ENCODE measurements at regions not wholly inside any gene's neighbourhood (a gene's known extent, or its start where the extent isn't known, plus 50 kb on each side); places are given as distances from the start of the nearest gene placed in this dataset.

GRCh38 chr16:27625050-27625697 is 75.2 kb downstream of the KATNIP start:
- no peak for TF ChIP-seq CTCF (IDR thresholded peaks at IDR 0.05)
- TF ChIP-seq MXI1 (IDR thresholded peaks at IDR 0.05; ENCODE audit: low read depth, low read length), result no peak
- TF ChIP-seq RFX5 (IDR thresholded peaks at IDR 0.05; ENCODE audit: low read length), result no peak
- TF ChIP-seq TAF1 (IDR thresholded peaks at IDR 0.05; ENCODE audit: borderline replicate concordance, low read depth, low read length), result no peak
- no peak for TF ChIP-seq TCF12 (IDR thresholded peaks at IDR 0.05)
- no peak for TF ChIP-seq JUND (IDR thresholded peaks at IDR 0.05)
- TF ChIP-seq EZH2phosphoT487 (IDR thresholded peaks at IDR 0.05; ENCODE audit: borderline replicate concordance, low read depth), result no peak
- no peak for TF ChIP-seq EP300 (IDR thresholded peaks at IDR 0.05; ENCODE audit: borderline replicate concordance in 1 of 2, low read depth in 1 of 2, low read length in 1 of 2)
- TF ChIP-seq USF1 (IDR thresholded peaks at IDR 0.05; ENCODE audit: borderline replicate concordance, low read depth), result no peak
- no peak for TF ChIP-seq GABPA (IDR thresholded peaks at IDR 0.05; ENCODE audit: low read depth)
- no peak for TF ChIP-seq ELF1 (IDR thresholded peaks at IDR 0.05)
- TF ChIP-seq RAD21 (IDR thresholded peaks at IDR 0.05; ENCODE audit: low read length), result no peak
- no peak for TF ChIP-seq REST (IDR thresholded peaks at IDR 0.05; ENCODE audit: low read depth, low read length)

Measured in SK-N-SH (cell line).